Stimulated activated CD4-positive, alpha-beta T cell treated with anti-CD3 and anti-CD28 coated beads, Interleukin-1b, Interleukin-23, amount 100 ng/mL, for 4 hours (primary cell): ENCODE measurements at regions not wholly inside any gene's neighbourhood (a gene's known extent, or its start where the extent isn't known, plus 50 kb on each side); places are given as distances from the start of the nearest gene placed in this dataset.
"Not testable (repeated sequence)": the region's sequence is repeated elsewhere in the genome, so short reads cannot be mapped to it uniquely, and the experiment has no call there.

Experiments used
- DNase-seq, 2 donors: peaks; one replicate each; pipeline ENCODE4 v3.0.0-alpha.2; 2020; ENCODE audit warnings: low read depth in 2 of 2

GRCh38 chr3:48101301-48101650 is 85.1 kb upstream of the MAP4 start:
- DNase-seq, result not testable (repeated sequence)

- no peak for DNase-seq
Measured at GRCh38 chr3:48092270-48092669, 76.1 kb upstream of the MAP4 start.

- no peak for DNase-seq
Measured at GRCh38 chr3:48090166-48090939, 74.1 kb upstream of the MAP4 start.

GRCh38 chr3:48088749-48089466 is 72.7 kb upstream of the MAP4 start:
- DNase-seq, result peak; percentile 91 to 95

GRCh38 chr3:48088056-48088748 is 72.0 kb upstream of the MAP4 start:
- DNase-seq, result peak in 1 of 2 donors; percentile 3

GRCh38 chr3:48086705-48087104 is 70.5 kb upstream of the MAP4 start:
- DNase-seq, result no peak

GRCh38 chr3:48084929-48085328 is 68.7 kb upstream of the MAP4 start:
- no peak for DNase-seq

GRCh38 chr3:48084170-48084569 is 68.0 kb upstream of the MAP4 start:
- DNase-seq, result no peak

- DNase-seq, result no peak
Measured at GRCh38 chr3:48082580-48083184, 66.5 kb upstream of the MAP4 start.

- DNase-seq, result no peak
Measured at GRCh38 chr3:48077815-48078214, 61.6 kb upstream of the MAP4 start.

GRCh38 chr3:48070030-48070429 is 53.8 kb upstream of the MAP4 start:
- no peak for DNase-seq

GRCh38 chr3:48069339-48069738 is 53.1 kb upstream of the MAP4 start:
- DNase-seq, result no peak

GRCh38 chr3:48068886-48069285 is 52.7 kb upstream of the MAP4 start:
- DNase-seq, result no peak

- not testable (repeated sequence) for DNase-seq
Measured at GRCh38 chr3:48068320-48068719, 52.1 kb upstream of the MAP4 start.

- DNase-seq, result no peak
Measured at GRCh38 chr3:48067271-48067670, 51.1 kb upstream of the MAP4 start.
